Natural killer cell (primary cell): ENCODE measurements at regions not wholly inside any gene's neighbourhood (a gene's known extent, or its start where the extent isn't known, plus 50 kb on each side); places are given as distances from the start of the nearest gene placed in this dataset.

Experiments
- ATAC-seq, 3 donors: fragments of 150-1000 bp in 2 of 3; fragments of 200-7000 bp in 1 of 3; cut with Tn5 transposase; 1 replicate in 1 of 3; 2 replicates in 2 of 3; pipeline ENCODE4 v1.10.0; 2021; ENCODE audit warnings: mild to moderate bottlenecking in 2 of 3, moderate library complexity in 2 of 3
- DNase-seq, 2 donors: peaks; one replicate each; pipeline versions ENCODE4 v3.0.0 to v3.0.0-alpha.2; 2013 to 2021; ENCODE audit warnings: mixed read lengths in 1 of 2
- H3K27ac ChIP-seq: one replicate; pipeline ENCODE4 v1.5.1; 2013; ENCODE audit warnings: mild to moderate bottlenecking, low read length
- H3K27me3 ChIP-seq: one replicate; pipeline ENCODE4 v1.6.1; 2013; ENCODE audit warnings: low read length; ENCODE audit not compliant: control insufficient read depth, insufficient read depth
- H3K36me3 ChIP-seq: one replicate; pipeline ENCODE4 v1.6.1; 2013; ENCODE audit warnings: low read length; ENCODE audit not compliant: control insufficient read depth, insufficient read depth
- H3K4me1 ChIP-seq: one replicate; pipeline ENCODE4 v1.6.1; 2013; ENCODE audit warnings: low read length; ENCODE audit not compliant: control insufficient read depth, insufficient read depth
- H3K4me3 ChIP-seq: one replicate; pipeline ENCODE4 v1.5.1; 2013; ENCODE audit warnings: low read length
- H3K9me3 ChIP-seq: one replicate; pipeline ENCODE4 v1.6.1; 2013; ENCODE audit warnings: low read length; ENCODE audit not compliant: control insufficient read depth, insufficient read depth
- H3K27ac Mint-ChIP-seq, 2 donors: one replicate each; pipeline ENCODE4 v1.8.0; 2022; ENCODE audit warnings: mild to moderate bottlenecking in 2 of 2, mixed read lengths in 2 of 2, moderate library complexity in 1 of 2
- H3K27me3 Mint-ChIP-seq, 2 donors: one replicate each; pipeline ENCODE4 v1.8.0; 2022; ENCODE audit warnings: low read depth in 2 of 2, mixed read lengths in 2 of 2
- H3K36me3 Mint-ChIP-seq: one replicate; pipeline ENCODE4 v1.8.0; 2022; ENCODE audit warnings: mixed read lengths
- H3K4me1 Mint-ChIP-seq, 2 donors: one replicate each; pipeline ENCODE4 v1.8.0; 2022; ENCODE audit warnings: mixed read lengths in 2 of 2
- H3K4me3 Mint-ChIP-seq: one replicate; pipeline ENCODE4 v1.8.0; 2022; ENCODE audit warnings: mild to moderate bottlenecking, moderate library complexity, mixed read lengths
- H3K9me3 Mint-ChIP-seq, 2 donors: one replicate each; pipeline ENCODE4 v1.8.0; 2022; ENCODE audit warnings: mixed read lengths in 2 of 2
- WGBS: methylation state at CpG from one replicate; pipeline ENCODE4 v1.1.7; 2013; ENCODE audit warnings: missing lambda C conversion rate; ENCODE audit not compliant: insufficient coverage; 5-methylcytosine and 5-hydroxymethylcytosine counted together
- intact Hi-C: fragments of 100-400 bp; cut with micrococcal nuclease; formaldehyde crosslinking; loops from one replicate; pipeline ENCODE4 v1.14.2; 2022
- TF ChIP-seq, protein P1 (sequence below): fragments of 200-600 bp; IDR thresholded peaks from one replicate; pipeline ENCODE4 v1.8.0; 2022; ENCODE audit warnings: antibody characterized with exemption

- Histone ChIP-seq H3K27me3 (no peaks in the 10 kb centered on the region), H3K9me3 (no peaks in the 10 kb centered on the region), H3K4me1 (peaks cover 10% of the 10 kb centered on the region), H3K36me3 (no peaks in the 10 kb centered on the region), H3K27ac (no peak overlapping the region), H3K4me3 (no peak overlapping the region)
- H3K4me3 Mint-ChIP-seq: no peak overlapping the region
- ATAC-seq (no peak), DNase-seq (no peak)
- 93% methylated on average over 5 of the region's 11 CpGs for WGBS
- intact Hi-C loops: no loop called here
- TF ChIP-seq, protein P1, sequence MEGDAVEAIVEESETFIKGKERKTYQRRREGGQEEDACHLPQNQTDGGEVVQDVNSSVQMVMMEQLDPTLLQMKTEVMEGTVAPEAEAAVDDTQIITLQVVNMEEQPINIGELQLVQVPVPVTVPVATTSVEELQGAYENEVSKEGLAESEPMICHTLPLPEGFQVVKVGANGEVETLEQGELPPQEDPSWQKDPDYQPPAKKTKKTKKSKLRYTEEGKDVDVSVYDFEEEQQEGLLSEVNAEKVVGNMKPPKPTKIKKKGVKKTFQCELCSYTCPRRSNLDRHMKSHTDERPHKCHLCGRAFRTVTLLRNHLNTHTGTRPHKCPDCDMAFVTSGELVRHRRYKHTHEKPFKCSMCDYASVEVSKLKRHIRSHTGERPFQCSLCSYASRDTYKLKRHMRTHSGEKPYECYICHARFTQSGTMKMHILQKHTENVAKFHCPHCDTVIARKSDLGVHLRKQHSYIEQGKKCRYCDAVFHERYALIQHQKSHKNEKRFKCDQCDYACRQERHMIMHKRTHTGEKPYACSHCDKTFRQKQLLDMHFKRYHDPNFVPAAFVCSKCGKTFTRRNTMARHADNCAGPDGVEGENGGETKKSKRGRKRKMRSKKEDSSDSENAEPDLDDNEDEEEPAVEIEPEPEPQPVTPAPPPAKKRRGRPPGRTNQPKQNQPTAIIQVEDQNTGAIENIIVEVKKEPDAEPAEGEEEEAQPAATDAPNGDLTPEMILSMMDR: no peak
- no peaks in the 10 kb centered on the region for H3K36me3 Mint-ChIP-seq
- no peaks in the 10 kb centered on the region for H3K9me3 Mint-ChIP-seq
- H3K4me1 Mint-ChIP-seq: no peaks in the 10 kb centered on the region
- H3K27me3 Mint-ChIP-seq: peaks cover 10 to 30% of the 10 kb centered on the region in 2 donors
- H3K27ac Mint-ChIP-seq: no peak overlapping the region
Observed at GRCh38 chr2:236746833-236747232, 177.2 kb downstream of the ACKR3 start.

DNA sequence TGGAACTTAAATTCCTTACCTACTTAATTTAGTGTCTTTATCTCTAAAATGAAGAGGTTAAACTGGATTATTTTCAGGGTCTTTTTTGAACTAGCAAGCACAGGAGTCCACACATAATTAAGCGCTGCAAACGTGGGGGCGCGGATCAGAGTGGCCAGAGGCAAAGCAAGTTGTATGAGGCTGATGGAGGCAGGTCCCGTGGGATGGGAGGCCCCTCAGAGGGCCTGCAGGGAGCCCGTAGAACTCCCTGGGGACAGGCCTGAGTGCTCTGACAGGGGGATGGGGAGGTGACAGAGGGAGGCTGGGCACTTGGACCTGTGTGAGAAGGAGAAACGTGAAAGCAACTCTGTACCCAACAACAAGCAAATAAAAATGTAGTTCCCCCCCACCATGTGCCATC is 177.8 kb downstream of the ACKR3 start:
- Mint-ChIP-seq H3K4me1 (no peaks in the 10 kb centered on the region), H3K27me3 (peaks cover 10 to 26% of the 10 kb centered on the region in 2 donors), H3K27ac (no peak overlapping the region), H3K4me3 (no peak overlapping the region), H3K36me3 (no peaks in the 10 kb centered on the region), H3K9me3 (no peaks in the 10 kb centered on the region)
- Histone ChIP-seq H3K4me3 (no peak overlapping the region), H3K4me1 (peaks cover 10% of the 10 kb centered on the region), H3K27me3 (no peaks in the 10 kb centered on the region), H3K27ac (no peak overlapping the region), H3K9me3 (no peaks in the 10 kb centered on the region), H3K36me3 (no peaks in the 10 kb centered on the region)
- no peak for ATAC-seq
- TF ChIP-seq, protein P1: no peak
- intact Hi-C loops: no loop called here
- DNase-seq: no peak
- 90% methylated on average over 6 of the region's 7 CpGs for WGBS

- no peaks in the 10 kb centered on the region for H3K36me3 Mint-ChIP-seq
- Histone ChIP-seq H3K4me1 (peaks cover 10% of the 10 kb centered on the region), H3K27me3 (no peaks in the 10 kb centered on the region), H3K36me3 (no peaks in the 10 kb centered on the region), H3K9me3 (no peaks in the 10 kb centered on the region), H3K4me3 (no peak overlapping the region), H3K27ac (no peak overlapping the region)
- WGBS: 81% methylated on average over 5 of the region's 5 CpGs
- TF ChIP-seq, protein P1: no peak
- ATAC-seq: no peak
- intact Hi-C loops: no loop called here
- H3K27ac Mint-ChIP-seq: no peak overlapping the region
- DNase-seq: no peak
- H3K4me3 Mint-ChIP-seq: no peak overlapping the region
- peaks cover 10 to 23% of the 10 kb centered on the region in 2 donors for H3K27me3 Mint-ChIP-seq
- no peaks in the 10 kb centered on the region for H3K4me1 Mint-ChIP-seq
- H3K9me3 Mint-ChIP-seq: no peaks in the 10 kb centered on the region
Observed at GRCh38 chr2:236747925-236748324, 178.3 kb downstream of the ACKR3 start.

DNA sequence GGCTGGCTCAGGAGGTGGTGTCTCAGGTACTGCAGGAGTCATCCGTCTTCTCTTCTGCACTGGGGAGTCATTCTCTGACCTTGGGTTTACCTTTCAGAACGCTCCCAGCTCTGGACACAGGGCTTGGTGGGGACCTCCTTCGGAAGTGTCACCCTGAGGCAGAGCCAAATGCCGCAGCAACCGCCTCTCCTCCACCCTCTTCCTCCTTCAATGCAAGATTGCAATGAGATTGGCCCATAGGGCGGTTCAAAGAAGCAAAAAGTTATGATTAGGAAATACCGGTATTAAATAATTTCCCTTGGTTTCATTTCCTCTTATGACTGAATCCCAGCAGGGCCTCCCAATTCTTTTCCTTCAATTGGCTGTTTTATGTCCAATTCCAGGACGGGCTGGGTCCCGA is 178.8 kb downstream of the ACKR3 start:
- peak in 1 of 3 donors; percentile 43 for ATAC-seq
- DNase-seq: no peak
- intact Hi-C loops: no loop called here
- WGBS: 83% methylated on average over 9 of the region's 9 CpGs
- Mint-ChIP-seq H3K27me3 (peaks cover 10 to 28% of the 10 kb centered on the region in 2 donors), H3K9me3 (no peaks in the 10 kb centered on the region), H3K27ac (no peak overlapping the region), H3K4me1 (no peaks in the 10 kb centered on the region), H3K36me3 (no peaks in the 10 kb centered on the region), H3K4me3 (no peak overlapping the region)
- Histone ChIP-seq H3K4me3 (no peak overlapping the region), H3K27ac (no peak overlapping the region), H3K4me1 (peaks cover 10% of the 10 kb centered on the region), H3K27me3 (no peaks in the 10 kb centered on the region), H3K36me3 (no peaks in the 10 kb centered on the region), H3K9me3 (no peaks in the 10 kb centered on the region)
- TF ChIP-seq, protein P1: no peak
